ENCODE measurements at regions not wholly inside any gene's neighbourhood (a gene's known extent, or its start where the extent isn't known, plus 50 kb on each side); places are given as distances from the start of the nearest gene placed in this dataset.

DNA sequence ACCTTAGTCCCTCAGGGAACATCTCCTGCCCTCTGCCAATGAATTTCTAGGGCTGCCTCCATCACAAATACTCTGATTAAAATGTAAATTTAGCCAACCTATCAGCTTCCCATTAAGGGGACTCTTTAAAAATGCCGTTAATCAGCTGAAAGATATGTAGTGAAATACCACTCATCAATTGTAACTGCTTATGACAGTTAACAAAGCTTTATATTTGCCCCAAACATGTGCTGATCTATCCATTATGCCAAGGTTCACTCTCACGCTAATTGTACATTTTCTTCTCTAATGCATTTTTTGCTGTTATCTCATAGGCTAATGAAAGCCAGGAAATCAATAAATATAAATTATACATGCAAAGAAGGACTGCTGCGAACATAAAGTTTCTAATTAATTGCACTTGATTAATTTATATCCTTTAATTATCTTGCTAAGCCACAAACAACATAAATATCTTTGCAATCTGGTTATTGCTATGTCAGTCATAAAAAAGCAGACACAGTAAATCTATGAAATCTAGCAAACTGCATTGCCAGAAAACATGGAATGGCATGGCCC is 601.4 kb upstream of the SALL1 start:
- TF ChIP-seq, protein P1, sequence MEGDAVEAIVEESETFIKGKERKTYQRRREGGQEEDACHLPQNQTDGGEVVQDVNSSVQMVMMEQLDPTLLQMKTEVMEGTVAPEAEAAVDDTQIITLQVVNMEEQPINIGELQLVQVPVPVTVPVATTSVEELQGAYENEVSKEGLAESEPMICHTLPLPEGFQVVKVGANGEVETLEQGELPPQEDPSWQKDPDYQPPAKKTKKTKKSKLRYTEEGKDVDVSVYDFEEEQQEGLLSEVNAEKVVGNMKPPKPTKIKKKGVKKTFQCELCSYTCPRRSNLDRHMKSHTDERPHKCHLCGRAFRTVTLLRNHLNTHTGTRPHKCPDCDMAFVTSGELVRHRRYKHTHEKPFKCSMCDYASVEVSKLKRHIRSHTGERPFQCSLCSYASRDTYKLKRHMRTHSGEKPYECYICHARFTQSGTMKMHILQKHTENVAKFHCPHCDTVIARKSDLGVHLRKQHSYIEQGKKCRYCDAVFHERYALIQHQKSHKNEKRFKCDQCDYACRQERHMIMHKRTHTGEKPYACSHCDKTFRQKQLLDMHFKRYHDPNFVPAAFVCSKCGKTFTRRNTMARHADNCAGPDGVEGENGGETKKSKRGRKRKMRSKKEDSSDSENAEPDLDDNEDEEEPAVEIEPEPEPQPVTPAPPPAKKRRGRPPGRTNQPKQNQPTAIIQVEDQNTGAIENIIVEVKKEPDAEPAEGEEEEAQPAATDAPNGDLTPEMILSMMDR (IDR thresholded peaks at IDR 0.05), result no peak
- no peak for TF ChIP-seq ZFX (IDR thresholded peaks at IDR 0.05; ENCODE audit: borderline replicate concordance)
